ENCODE measurements at regions not wholly inside any gene's neighbourhood (a gene's known extent, or its start where the extent isn't known, plus 50 kb on each side); places are given as distances from the start of the nearest gene placed in this dataset.

DNA sequence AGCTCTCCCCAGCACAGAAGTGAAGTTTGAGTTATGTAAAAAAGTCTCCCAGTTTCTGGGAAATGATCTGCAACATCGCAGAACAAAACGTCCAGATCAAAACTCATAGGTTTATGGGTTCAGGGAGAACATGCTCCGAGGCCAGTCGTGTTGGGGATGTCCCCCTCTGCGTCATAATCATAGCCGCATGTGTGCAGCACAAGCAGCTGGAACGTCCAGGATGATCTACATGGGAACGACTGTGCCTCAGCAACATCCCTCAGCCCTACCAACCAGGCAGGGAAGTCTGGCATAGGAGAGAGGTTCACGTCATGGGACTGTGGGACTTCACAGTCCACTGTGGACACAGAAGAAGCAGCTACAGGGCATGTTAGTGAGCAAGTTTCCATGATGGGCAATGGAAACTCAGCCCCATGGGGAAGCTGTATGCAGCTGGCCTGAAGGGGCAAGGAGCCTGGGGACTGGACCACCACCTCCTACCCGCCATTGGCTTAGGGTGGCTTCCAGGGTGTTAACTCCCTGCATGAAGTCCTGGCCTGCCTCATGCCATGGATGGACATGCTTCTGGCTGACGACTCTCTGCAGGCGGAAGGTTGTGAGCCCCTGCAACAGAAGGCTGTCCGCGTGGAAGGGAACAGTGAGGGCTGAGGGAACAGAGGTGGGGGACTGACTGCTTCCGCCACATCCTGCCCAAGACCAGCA lies 96.9 kb downstream of the COPS8 start:
- WGBS (ENCODE audit: missing lambda C conversion rate) = 86% methylated on average over 15 of the region's 15 CpGs
- Histone ChIP-seq H3K4me1 (peaks cover 74% of the 10 kb centered on the region), H3K4me2 (peak overlapping the region; percentile 67), H3K9me3 (no peaks in the 10 kb centered on the region), H3K4me3 (no peak overlapping the region), H3K27ac (peak overlapping the region; percentile 78 to 90)
- no peak for TF ChIP-seq FOSL2 (IDR thresholded peaks at IDR 0.05)
- TF ChIP-seq FOSL2 (CRISPR knock-in tag; IDR thresholded peaks at IDR 0.05) = no peak
- ChIA-PET CTCF (interaction anchor here (0.6 to 2.1 kb wide), 7 partner anchors 19 to 330 kb away, joined by 3 to 6 read pairs (median 3); no protein-coding TSS in a partner anchor), POLR2A (no interaction called here)
- ATAC-seq (no peak), DNase-seq (ENCODE audit: low read depth in 1 of 2, low spot score in 1 of 2) (no peak), FAIRE-seq (no peak)

DNA sequence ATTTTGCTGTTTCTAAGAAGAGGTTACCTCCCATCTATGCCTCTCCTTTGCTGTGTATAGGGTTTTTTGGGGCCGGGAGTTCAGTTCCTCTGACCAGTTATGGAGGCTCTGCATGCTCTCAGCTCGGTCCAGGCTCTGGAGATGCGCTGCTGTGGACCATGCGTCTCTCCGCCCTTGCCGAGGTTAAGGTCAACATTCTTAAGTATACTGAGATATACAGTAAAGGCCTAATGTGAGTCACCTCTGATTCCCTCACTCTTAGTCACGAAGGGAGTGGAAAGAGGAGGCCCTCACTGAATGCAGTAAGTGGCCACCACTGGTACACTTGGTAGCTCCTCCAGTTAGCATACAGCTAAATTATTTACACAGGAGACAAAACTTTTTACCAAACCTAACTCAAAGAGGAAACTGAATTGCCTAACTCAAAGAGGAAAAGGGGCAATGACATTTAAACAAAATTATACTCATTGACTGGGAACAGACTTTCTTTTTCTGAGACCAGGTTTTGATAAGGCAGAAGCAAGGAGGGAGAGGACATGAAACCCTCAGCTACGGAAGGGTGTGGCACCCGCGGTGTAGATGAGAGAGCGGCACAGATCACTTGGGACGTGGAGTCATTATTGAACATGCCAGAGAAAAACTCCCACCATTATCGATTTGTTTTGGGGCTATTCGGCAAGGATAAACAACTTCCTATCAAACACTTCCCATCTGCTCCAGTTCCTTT lies 98.7 kb downstream of the COPS8 start:
- POLR2A ChIA-PET = interaction anchor here (1.0 kb wide), 1 partner anchor 21 kb away, joined by 3 read pairs; no protein-coding TSS in a partner anchor
- CTCF ChIA-PET = interaction anchor here (0.9 to 1.7 kb wide), 5 partner anchors 14 to 237 kb away, joined by 3 to 6 read pairs (median 4); no protein-coding TSS in a partner anchor
- ATAC-seq (peak; percentile 91 to 96), FAIRE-seq (peak; percentile 49), DNase-seq (ENCODE audit: low read depth in 1 of 2, low spot score in 1 of 2) (peak; percentile 86 to 87)
- WGBS (ENCODE audit: missing lambda C conversion rate) = 7% methylated on average over 14 of the region's 14 CpGs
- TF ChIP-seq EP300 (IDR thresholded peaks at IDR 0.05) (peak in 1 of 2 experiments; percentile 49; a peak in 2 of 5 replicates), CHD2 (IDR thresholded peaks at IDR 0.05; ENCODE audit: low read length, partially characterized antibody) (no peak), FOSB (CRISPR knock-in tag; IDR thresholded peaks at IDR 0.05) (no peak), ESRRA (IDR thresholded peaks at IDR 0.05; ENCODE audit: borderline replicate concordance, low read length) (0 out of 2 replicates have a peak, but pooled peaks have one; percentile 54), ZFP36 (IDR thresholded peaks at IDR 0.05; ENCODE audit: borderline replicate concordance, partially characterized antibody) (no peak), CEBPB (IDR thresholded peaks at IDR 0.05) (peak in 1 of 2 experiments; percentile 64; a peak in 1 of 4 replicates), RAD21 (conservative IDR thresholded peaks at IDR 0.05 in 1 of 2, IDR thresholded peaks at IDR 0.05 in 1 of 2) (peak; percentile 16 to 36; a peak in 2 of 5 replicates), FOSL2 (IDR thresholded peaks at IDR 0.05) (peak; percentile 88), FOSL2 (CRISPR knock-in tag; IDR thresholded peaks at IDR 0.05) (peak; percentile 84), JUN (IDR thresholded peaks at IDR 0.05) (peak; percentile 43 to 58; a peak in 3 of 5 replicates), MYC (IDR thresholded peaks at IDR 0.05; ENCODE audit: borderline replicate concordance, low read length) (peak; percentile 73; the same call in 1 of the 2 replicates), HOXB13 (CRISPR knock-in tag; IDR thresholded peaks at IDR 0.05; ENCODE audit: low read depth) (0 out of 2 replicates have a peak, but pooled peaks have one; percentile 56), JUNB (IDR thresholded peaks at IDR 0.05) (peak; percentile 87), SMC3 (IDR thresholded peaks at IDR 0.05) (0 out of 3 replicates have a peak, but pooled peaks have one; percentile 20), GATA3 (IDR thresholded peaks at IDR 0.05; ENCODE audit: borderline replicate concordance) (peak; percentile 78; the same call in 1 of the 2 replicates)
- TF ChIP-seq, protein P1, sequence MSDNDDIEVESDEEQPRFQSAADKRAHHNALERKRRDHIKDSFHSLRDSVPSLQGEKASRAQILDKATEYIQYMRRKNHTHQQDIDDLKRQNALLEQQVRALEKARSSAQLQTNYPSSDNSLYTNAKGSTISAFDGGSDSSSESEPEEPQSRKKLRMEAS (IDR thresholded peaks at IDR 0.05) = peak; percentile 89
- TF ChIP-seq, protein P2, sequence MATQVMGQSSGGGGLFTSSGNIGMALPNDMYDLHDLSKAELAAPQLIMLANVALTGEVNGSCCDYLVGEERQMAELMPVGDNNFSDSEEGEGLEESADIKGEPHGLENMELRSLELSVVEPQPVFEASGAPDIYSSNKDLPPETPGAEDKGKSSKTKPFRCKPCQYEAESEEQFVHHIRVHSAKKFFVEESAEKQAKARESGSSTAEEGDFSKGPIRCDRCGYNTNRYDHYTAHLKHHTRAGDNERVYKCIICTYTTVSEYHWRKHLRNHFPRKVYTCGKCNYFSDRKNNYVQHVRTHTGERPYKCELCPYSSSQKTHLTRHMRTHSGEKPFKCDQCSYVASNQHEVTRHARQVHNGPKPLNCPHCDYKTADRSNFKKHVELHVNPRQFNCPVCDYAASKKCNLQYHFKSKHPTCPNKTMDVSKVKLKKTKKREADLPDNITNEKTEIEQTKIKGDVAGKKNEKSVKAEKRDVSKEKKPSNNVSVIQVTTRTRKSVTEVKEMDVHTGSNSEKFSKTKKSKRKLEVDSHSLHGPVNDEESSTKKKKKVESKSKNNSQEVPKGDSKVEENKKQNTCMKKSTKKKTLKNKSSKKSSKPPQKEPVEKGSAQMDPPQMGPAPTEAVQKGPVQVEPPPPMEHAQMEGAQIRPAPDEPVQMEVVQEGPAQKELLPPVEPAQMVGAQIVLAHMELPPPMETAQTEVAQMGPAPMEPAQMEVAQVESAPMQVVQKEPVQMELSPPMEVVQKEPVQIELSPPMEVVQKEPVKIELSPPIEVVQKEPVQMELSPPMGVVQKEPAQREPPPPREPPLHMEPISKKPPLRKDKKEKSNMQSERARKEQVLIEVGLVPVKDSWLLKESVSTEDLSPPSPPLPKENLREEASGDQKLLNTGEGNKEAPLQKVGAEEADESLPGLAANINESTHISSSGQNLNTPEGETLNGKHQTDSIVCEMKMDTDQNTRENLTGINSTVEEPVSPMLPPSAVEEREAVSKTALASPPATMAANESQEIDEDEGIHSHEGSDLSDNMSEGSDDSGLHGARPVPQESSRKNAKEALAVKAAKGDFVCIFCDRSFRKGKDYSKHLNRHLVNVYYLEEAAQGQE (IDR thresholded peaks at IDR 0.05) = no peak
- Histone ChIP-seq H3K4me2 (peak overlapping the region; percentile 73), H3K9me3 (no peaks in the 10 kb centered on the region), H3K4me3 (no peak overlapping the region), H3K4me1 (peaks cover 57% of the 10 kb centered on the region), H3K27ac (peak overlapping the region; percentile 78 to 90)

Data from A549 (cell line).